Endodermal cell (in vitro differentiated cells): ENCODE measurements at regions not wholly inside any gene's neighbourhood (a gene's known extent, or its start where the extent isn't known, plus 50 kb on each side); places are given as distances from the start of the nearest gene placed in this dataset.

Experiments used
- DNase-seq: peaks from one replicate; pipeline ENCODE4 v3.0.0-alpha.2; 2017
- H3K27ac ChIP-seq: 2 replicates; pipeline ENCODE4 v1.5.1; 2013; ENCODE audit warnings: mild to moderate bottlenecking, low read depth, low read length, moderate library complexity
- H3K27me3 ChIP-seq: 2 replicates; pipeline ENCODE4 v1.6.1; 2013; ENCODE audit warnings: mild to moderate bottlenecking, low read length, moderate library complexity; ENCODE audit not compliant: insufficient read depth, control insufficient read depth, poor library complexity, severe bottlenecking
- H3K36me3 ChIP-seq: 2 replicates; pipeline ENCODE4 v1.7.0; 2013; ENCODE audit warnings: mild to moderate bottlenecking, low read length, moderate library complexity; ENCODE audit not compliant: control insufficient read depth, insufficient read depth
- H3K4me1 ChIP-seq: one replicate; pipeline ENCODE4 v1.7.0; 2013; ENCODE audit warnings: low read length; ENCODE audit not compliant: control insufficient read depth, insufficient read depth
- H3K4me3 ChIP-seq: 2 replicates; pipeline ENCODE4 v1.5.1; 2013; ENCODE audit warnings: mild to moderate bottlenecking, low read length, moderate library complexity
- H3K9ac ChIP-seq: 2 replicates; pipeline ENCODE4 v1.6.1; 2013; ENCODE audit warnings: mild to moderate bottlenecking, low read length, moderate library complexity; ENCODE audit not compliant: poor library complexity, severe bottlenecking; ENCODE audit errors: extremely low read depth
- H3K9me3 ChIP-seq: 2 replicates; pipeline ENCODE4 v1.6.1; 2013; ENCODE audit warnings: mild to moderate bottlenecking, low read length, moderate library complexity; ENCODE audit not compliant: control insufficient read depth
- H3K27ac Mint-ChIP-seq: 2 replicates; pipeline ENCODE4 v1.8.0; 2020; ENCODE audit warnings: mixed read lengths
- H3K27me3 Mint-ChIP-seq: 2 replicates; pipeline ENCODE4 v1.8.0; 2021; ENCODE audit warnings: mild to moderate bottlenecking, mixed read lengths; ENCODE audit not compliant: insufficient read depth
- H3K36me3 Mint-ChIP-seq: 2 replicates; pipeline ENCODE4 v1.8.0; 2020; ENCODE audit warnings: low read depth, mixed read lengths
- H3K4me1 Mint-ChIP-seq: 2 replicates; pipeline ENCODE4 v1.8.0; 2020; ENCODE audit warnings: mixed read lengths
- H3K4me3 Mint-ChIP-seq: 2 replicates; pipeline ENCODE4 v1.8.0; 2020; ENCODE audit warnings: mild to moderate bottlenecking, moderate library complexity, mixed read lengths
- H3K9me3 Mint-ChIP-seq: 2 replicates; pipeline ENCODE4 v1.8.0; 2020; ENCODE audit warnings: mild to moderate bottlenecking, mixed read lengths
- CTCF ChIP-seq: fragments of 200-600 bp; sonication (generic); conservative IDR thresholded peaks from 2 replicates; pipeline ENCODE4 v1.5.0; 2021; ENCODE audit warnings: antibody characterized with exemption, mild to moderate bottlenecking
- WGBS, 2 experiments: methylation state at CpG; one replicate each; pipeline versions ENCODE4 v1.1.5 to v1.1.7; 2013; ENCODE audit warnings: missing lambda C conversion rate in 2 of 2, mixed read lengths in 1 of 2; ENCODE audit not compliant: insufficient coverage in 1 of 2, insufficient read length in 1 of 2; 5-methylcytosine and 5-hydroxymethylcytosine counted together

GRCh38 chr17:79288950-79289349 is 214.3 kb downstream of the ENGASE start:
- H3K36me3 ChIP-seq: no peaks in the 10 kb centered on the region
- no peak for DNase-seq
- no peaks in the 10 kb centered on the region for H3K9me3 ChIP-seq
- no peak overlapping the region for H3K9ac ChIP-seq
- Mint-ChIP-seq H3K4me3 (no peak overlapping the region), H3K9me3 (no peaks in the 10 kb centered on the region), H3K27me3 (peaks cover 17% of the 10 kb centered on the region), H3K36me3 (no peaks in the 10 kb centered on the region), H3K27ac (no peak overlapping the region), H3K4me1 (peaks cover 3% of the 10 kb centered on the region)
- peaks cover 25% of the 10 kb centered on the region for H3K27me3 ChIP-seq
- no peak overlapping the region for H3K27ac ChIP-seq
- no peak for TF ChIP-seq CTCF
- H3K4me3 ChIP-seq: no peak overlapping the region
- H3K4me1 ChIP-seq: no peaks in the 10 kb centered on the region
- 92 to 97% methylated on average over 6 to 9 of the region's 9 CpGs for WGBS, 2 experiments

- no peaks in the 10 kb centered on the region for H3K9me3 Mint-ChIP-seq
- no peak overlapping the region for H3K9ac ChIP-seq
- no peaks in the 10 kb centered on the region for H3K36me3 ChIP-seq
- H3K4me1 ChIP-seq: no peaks in the 10 kb centered on the region
- WGBS, 2 experiments: 61 to 64% methylated on average over 6 to 10 of the region's 10 CpGs
- H3K27me3 ChIP-seq: peaks cover 8% of the 10 kb centered on the region
- peaks cover 7% of the 10 kb centered on the region for H3K4me1 Mint-ChIP-seq
- H3K9me3 ChIP-seq: no peaks in the 10 kb centered on the region
- no peak overlapping the region for H3K27ac Mint-ChIP-seq
- no peak for DNase-seq
- no peak overlapping the region for H3K4me3 ChIP-seq
- no peak overlapping the region for H3K4me3 Mint-ChIP-seq
- peaks cover 4% of the 10 kb centered on the region for H3K27me3 Mint-ChIP-seq
- no peak overlapping the region for H3K27ac ChIP-seq
- no peaks in the 10 kb centered on the region for H3K36me3 Mint-ChIP-seq
- no peak for TF ChIP-seq CTCF
These were observed 211.8 kb downstream of the ENGASE start for GRCh38 chr17:79286440-79286839.

- Histone ChIP-seq H3K9ac (no peak overlapping the region), H3K9me3 (no peaks in the 10 kb centered on the region), H3K4me3 (no peak overlapping the region), H3K4me1 (no peaks in the 10 kb centered on the region), H3K27me3 (peaks cover 3% of the 10 kb centered on the region), H3K27ac (no peak overlapping the region), H3K36me3 (no peaks in the 10 kb centered on the region)
- no peak for TF ChIP-seq CTCF
- Mint-ChIP-seq H3K4me1 (peaks cover 9% of the 10 kb centered on the region), H3K27ac (no peak overlapping the region), H3K36me3 (no peaks in the 10 kb centered on the region), H3K9me3 (no peaks in the 10 kb centered on the region), H3K4me3 (no peak overlapping the region), H3K27me3 (peaks cover 4% of the 10 kb centered on the region)
- 81 to 83% methylated on average over 3 to 5 of the region's 5 CpGs for WGBS, 2 experiments
- no peak for DNase-seq
These were observed 211.3 kb downstream of the ENGASE start for GRCh38 chr17:79285973-79286372.
